HCT116 (cell line): ENCODE measurements at regions not wholly inside any gene's neighbourhood (a gene's known extent, or its start where the extent isn't known, plus 50 kb on each side); places are given as distances from the start of the nearest gene placed in this dataset.

ENCODE experiments used
- ATAC-seq: fragments of 200-7000 bp; cut with Tn5 transposase; 2 replicates; pipeline ENCODE4 v1.9.1; 2020; ENCODE audit warnings: mild to moderate bottlenecking, moderate library complexity
- BruUV-seq: library from RNA; stranded (reverse); fragments of 400-500 nt; replicated peaks from 2 replicates; lab custom pipeline; 2021; lab: Mats Ljungman, UMichigan
- CTCF ChIA-PET: fragments of 300-600 bp; sonication (Branson Sonifier 250); formaldehyde crosslinking; loops from one replicate; lab custom pipeline; 2021; ENCODE audit warnings: antibody characterized with exemption; lab: Charles Lee
- POLR2A ChIA-PET: fragments of 300-600, 350-600 bp; sonication (Branson Sonifier 250); formaldehyde crosslinking; loops from one replicate; lab custom pipeline; 2021; ENCODE audit warnings: antibody characterized with exemption; lab: Charles Lee
- RAD21 ChIA-PET, 2 experiments: fragments of 300-600 bp; sonication (Branson Sonifier 250); formaldehyde crosslinking; loops; one replicate each; lab custom pipeline; 2023; ENCODE audit warnings: low total read pairs in 2 of 2; ENCODE audit not compliant: uncharacterized antibody in 2 of 2, unreplicated experiment in 2 of 2, low non-redundant PET in 1 of 2; lab: Charles Lee
- DNase-seq: peaks from one replicate; pipeline ENCODE4 v3.0.0-alpha.2; 2010; ENCODE audit warnings: low read depth, low spot score
- H2AFZ ChIP-seq: fragments of 200-600 bp; shearing (Covaris generic), sonication (generic); 2 replicates; pipeline ENCODE4 v1.6.1; 2017; ENCODE audit warnings: low read depth, mixed run types, mixed read lengths, antibody characterized with exemption, low read length; ENCODE audit not compliant: poor library complexity, severe bottlenecking
- H3K27ac ChIP-seq: 2 replicates; pipeline ENCODE4 v1.5.1; 2012; ENCODE audit warnings: low read depth, low read length
- H3K27me3 ChIP-seq: fragments of 200-600 bp; sonication (generic); 2 replicates; pipeline ENCODE4 v1.6.1; 2016; ENCODE audit warnings: mixed run types, low read length, mixed read lengths; ENCODE audit not compliant: insufficient read depth
- H3K36me3 ChIP-seq, 2 experiments: fragments of 200-500 bp in 1 of 2; fragments of 200-600 bp in 1 of 2; sonication (Bioruptor generic) in 1 of 2; sonication (generic) in 1 of 2; 2 replicates each; pipeline versions ENCODE4 v1.5.1 to v1.6.1; 2014 to 2016; ENCODE audit warnings: low read length in 2 of 2, inconsistent platforms in 1 of 2, mixed read lengths in 1 of 2, mixed run types in 1 of 2; ENCODE audit not compliant: insufficient read depth in 2 of 2, control insufficient read depth in 1 of 2
- H3K4me1 ChIP-seq, 2 experiments: fragments of 200-600 bp in 1 of 2; sonication (generic) in 1 of 2; 2 replicates each; pipeline versions ENCODE4 v1.5.1 to v1.6.1; 2012 to 2017; ENCODE audit warnings: low read length in 2 of 2, inconsistent platforms in 1 of 2, mild to moderate bottlenecking in 1 of 2, mixed read lengths in 1 of 2, mixed run types in 1 of 2, moderate library complexity in 1 of 2; ENCODE audit not compliant: insufficient read depth in 2 of 2, control insufficient read depth in 1 of 2
- H3K4me2 ChIP-seq: fragments of 200-600 bp; sonication (generic); 2 replicates; pipeline ENCODE4 v1.6.1; 2017; ENCODE audit warnings: mixed run types, low read length, mixed read lengths
- H3K4me3 ChIP-seq, 2 experiments: fragments of 200-600 bp in 1 of 2; sonication (generic) in 1 of 2; replicated peaks in 1 of 2; 2 replicates each; pipeline ENCODE4 v1.5.1; 2011 to 2016; ENCODE audit warnings: low read length in 2 of 2, control low read depth in 1 of 2, low read depth in 1 of 2, mild to moderate bottlenecking in 1 of 2, mixed read lengths in 1 of 2, mixed run types in 1 of 2
- H3K79me2 ChIP-seq: fragments of 200-600 bp; sonication (generic); 2 replicates; pipeline ENCODE4 v1.6.1; 2017; ENCODE audit warnings: mild to moderate bottlenecking, mixed run types, low read length, moderate library complexity, mixed read lengths; ENCODE audit not compliant: insufficient read depth
- H3K9ac ChIP-seq: fragments of 200-600 bp; sonication (generic); 2 replicates; pipeline ENCODE4 v1.6.1; 2016; ENCODE audit warnings: low read length, mixed read lengths
- H3K9me2 ChIP-seq: fragments of 200-600 bp; sonication (generic), shearing (Covaris generic); 2 replicates; pipeline ENCODE4 v1.6.1; 2017; ENCODE audit warnings: mixed run types, mild to moderate bottlenecking, moderate library complexity; ENCODE audit not compliant: insufficient read depth
- H3K9me3 ChIP-seq, 2 experiments: fragments of 200-500 bp in 1 of 2; fragments of 200-600 bp in 1 of 2; sonication (Bioruptor generic) in 1 of 2; sonication (generic) in 1 of 2; 2 replicates each; pipeline ENCODE4 v1.6.1; 2014 to 2017; ENCODE audit warnings: low read length in 2 of 2, mixed read lengths in 2 of 2, inconsistent platforms in 1 of 2, low read depth in 1 of 2, mild to moderate bottlenecking in 1 of 2, mixed run types in 1 of 2, moderate library complexity in 1 of 2; ENCODE audit not compliant: control insufficient read depth in 1 of 2, insufficient read depth in 1 of 2
- H4K20me1 ChIP-seq: fragments of 200-600 bp; sonication (generic), shearing (Covaris generic); 2 replicates; pipeline ENCODE4 v1.6.1; 2017; ENCODE audit warnings: mixed run types, mild to moderate bottlenecking, moderate library complexity; ENCODE audit not compliant: insufficient read depth
- CBX3 ChIP-seq: IDR thresholded peaks from 2 replicates; pipeline ENCODE4 v1.6.1; 2012; ENCODE audit warnings: low read depth
- CEBPB ChIP-seq: IDR thresholded peaks from 2 replicates; pipeline ENCODE4 v1.6.1; 2012; ENCODE audit warnings: low read depth
- CTCF ChIP-seq, 3 experiments: fragments of 200-600 bp in 1 of 3; sonication (generic) in 1 of 3; IDR thresholded peaks in 2 of 3; conservative IDR thresholded peaks in 1 of 3; 2 replicates each; pipeline ENCODE4 v1.5.1; 2012 to 2017; ENCODE audit warnings: low read depth in 2 of 3, low read length in 2 of 3, antibody characterized with exemption in 1 of 3, borderline replicate concordance in 1 of 3, control low read depth in 1 of 3, mild to moderate bottlenecking in 1 of 3, mixed read lengths in 1 of 3, mixed run types in 1 of 3, moderate library complexity in 1 of 3; ENCODE audit not compliant: insufficient read depth in 1 of 3
- ELF1 ChIP-seq: IDR thresholded peaks from 2 replicates; pipeline ENCODE4 v1.6.1; 2012; ENCODE audit warnings: low read depth, borderline replicate concordance
- EZH2 ChIP-seq: fragments of 200-600 bp; sonication (generic); IDR thresholded peaks from 2 replicates; pipeline ENCODE4 v1.6.1; 2017; ENCODE audit warnings: antibody characterized with exemption, mixed run types
- EZH2phosphoT487 ChIP-seq: fragments of 200-600 bp; IDR thresholded peaks from 2 replicates; pipeline ENCODE4 v1.6.1; 2018; ENCODE audit warnings: antibody characterized with exemption, borderline replicate concordance
- FOSL1 ChIP-seq: IDR thresholded peaks from 2 replicates; pipeline ENCODE4 v1.6.1; 2012; ENCODE audit warnings: low read depth
- JUND ChIP-seq: IDR thresholded peaks from 2 replicates; pipeline ENCODE4 v1.6.1; 2012
- MAX ChIP-seq: IDR thresholded peaks from 2 replicates; pipeline ENCODE4 v1.6.1; 2012
- POLR2A ChIP-seq: IDR thresholded peaks from 2 replicates; pipeline ENCODE4 v1.7.0; 2011; ENCODE audit warnings: borderline replicate concordance; ENCODE audit not compliant: insufficient read depth, insufficient read length; ENCODE audit errors: extremely low read depth
- POLR2AphosphoS5 ChIP-seq: IDR thresholded peaks from 2 replicates; pipeline ENCODE4 v1.6.1; 2011; ENCODE audit warnings: mild to moderate bottlenecking, low read depth, low read length, moderate library complexity
- RAD21 ChIP-seq: IDR thresholded peaks from 2 replicates; pipeline ENCODE4 v1.6.1; 2012; ENCODE audit warnings: low read depth, mild to moderate bottlenecking
- REST ChIP-seq: IDR thresholded peaks from 2 replicates; pipeline ENCODE4 v1.6.1; 2012; ENCODE audit warnings: low read depth
- SIN3A ChIP-seq: IDR thresholded peaks from 2 replicates; pipeline ENCODE4 v1.6.1; 2012; ENCODE audit warnings: low read depth
- SRF ChIP-seq: IDR thresholded peaks from 2 replicates; pipeline ENCODE4 v1.6.1; 2012; ENCODE audit warnings: low read depth
- ZFX ChIP-seq: fragments of 450-650 bp; IDR thresholded peaks from 2 replicates; pipeline ENCODE4 v1.6.1; 2017
- ZNF274 ChIP-seq: fragments of 200-500 bp; sonication (Bioruptor generic); IDR thresholded peaks from 2 replicates; pipeline ENCODE4 v1.6.1; 2014; ENCODE audit warnings: mild to moderate bottlenecking, low read depth, low read length, inconsistent platforms
- intact Hi-C: fragments of 100-400 bp; cut with micrococcal nuclease; formaldehyde crosslinking; loops from 2 replicates; pipeline ENCODE4 v1.10.0; 2022
- TF ChIP-seq, protein P1 (sequence below): IDR thresholded peaks from 2 replicates; pipeline ENCODE4 v1.6.1; 2012

DNA sequence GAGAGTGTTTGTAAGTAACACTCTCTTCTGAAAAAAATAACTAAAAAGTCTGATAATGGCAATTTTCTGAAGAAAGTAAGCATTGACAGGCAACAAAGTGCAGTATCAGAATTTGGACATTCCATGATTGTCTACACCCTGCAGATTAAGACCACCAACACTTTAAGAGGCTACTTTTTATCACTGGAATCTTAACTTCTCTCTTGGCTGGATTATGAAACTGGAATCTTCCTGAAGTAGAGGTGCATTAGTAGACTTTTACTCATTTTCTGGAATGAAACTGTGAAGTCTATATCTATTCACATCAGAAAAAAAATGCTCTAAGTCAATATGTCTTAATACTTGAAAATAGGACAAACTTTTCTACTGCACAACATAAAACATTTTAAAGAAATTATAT lies 547.5 kb downstream of the COL12A1 start:
- H3K4me3 ChIP-seq: no peak overlapping the region
- DNase-seq (no peak), ATAC-seq (no peak)
- H4K20me1 ChIP-seq: no peaks in the 10 kb centered on the region
- ChIA-PET RAD21 (no interaction called here), CTCF (no interaction called here), POLR2A (no interaction called here)
- no peak overlapping the region for H3K27ac ChIP-seq
- TF ChIP-seq POLR2AphosphoS5: no peak
- TF ChIP-seq RAD21: no peak
- TF ChIP-seq SRF: no peak
- TF ChIP-seq CBX3: no peak
- no peak for TF ChIP-seq ZFX
- TF ChIP-seq ELF1: no peak
- no peak for TF ChIP-seq CEBPB
- TF ChIP-seq JUND: no peak
- TF ChIP-seq CTCF (IDR thresholded peaks at IDR 0.05 in 2 of 3, conservative IDR thresholded peaks at IDR 0.05 in 1 of 3; ENCODE audit: borderline replicate concordance in 1 of 3, insufficient read depth in 1 of 3, low read depth in 2 of 3, low read length in 2 of 3): no peak
- TF ChIP-seq EZH2: no peak
- TF ChIP-seq EZH2phosphoT487: no peak
- TF ChIP-seq SIN3A: no peak
- TF ChIP-seq MAX: no peak
- TF ChIP-seq POLR2A: no peak
- TF ChIP-seq FOSL1: no peak
- TF ChIP-seq, protein P1, sequence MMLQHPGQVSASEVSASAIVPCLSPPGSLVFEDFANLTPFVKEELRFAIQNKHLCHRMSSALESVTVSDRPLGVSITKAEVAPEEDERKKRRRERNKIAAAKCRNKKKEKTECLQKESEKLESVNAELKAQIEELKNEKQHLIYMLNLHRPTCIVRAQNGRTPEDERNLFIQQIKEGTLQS: no peak
- TF ChIP-seq ZNF274: no peak
- no peak for TF ChIP-seq REST
- H3K9ac ChIP-seq: no peak overlapping the region
- intact Hi-C loops: no loop called here
- no peak overlapping the region for H3K4me2 ChIP-seq
- H2AFZ ChIP-seq: no peak overlapping the region
- H3K27me3 ChIP-seq: no peaks in the 10 kb centered on the region
- BruUV-seq: no TSS peak
- no peaks in the 10 kb centered on the region for H3K79me2 ChIP-seq
- H3K4me1 ChIP-seq: no peaks in the 10 kb centered on the region
- H3K36me3 ChIP-seq: no peaks in the 10 kb centered on the region
- H3K9me2 ChIP-seq: no peaks in the 10 kb centered on the region
- no peaks in the 10 kb centered on the region for H3K9me3 ChIP-seq
